ENCODE measurements at regions not wholly inside any gene's neighbourhood (a gene's known extent, or its start where the extent isn't known, plus 50 kb on each side); places are given as distances from the start of the nearest gene placed in this dataset.

DNA sequence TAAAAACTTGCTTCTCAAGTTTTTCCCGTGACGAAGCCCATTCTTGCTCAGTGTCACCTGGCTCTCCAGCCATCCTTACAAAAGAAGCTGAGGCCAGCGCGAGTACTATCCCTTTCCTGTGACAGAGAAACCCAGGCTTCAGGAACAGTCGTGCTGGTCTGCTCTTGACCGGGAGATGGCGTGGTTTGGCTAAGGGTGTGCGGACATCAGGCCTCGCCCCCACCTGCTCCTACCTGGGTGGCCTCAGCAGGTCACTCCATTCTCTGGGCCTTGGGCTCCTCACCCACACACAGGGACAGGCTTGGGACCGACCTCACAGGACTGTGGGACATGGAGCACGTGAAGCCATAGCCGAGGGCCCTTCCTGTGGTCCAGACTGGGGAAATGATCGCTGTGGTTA lies 75.2 kb upstream of the CIBAR2 start:
- Histone ChIP-seq H3K79me2 (replicated peaks; ENCODE audit: insufficient read depth, low read length) (no peaks in the 10 kb centered on the region), H3K27me3 (ENCODE audit: insufficient read depth, low read depth, low read length) (no peaks in the 10 kb centered on the region), H3K9ac (ENCODE audit: low read length) (no peak overlapping the region), H2AFZ (ENCODE audit: low read depth, low read length) (no peak overlapping the region), H3K27ac (ENCODE audit: low read length) (no peak overlapping the region), H3K36me3 (ENCODE audit: insufficient read depth, low read length) (no peaks in the 10 kb centered on the region), H3F3A (ENCODE audit: insufficient read depth, low read length, poor library complexity, severe bottlenecking) (no peaks in the 10 kb centered on the region), H3K9me2 (ENCODE audit: insufficient read depth, low read length) (no peaks in the 10 kb centered on the region), H3K4me3 (ENCODE audit: low read length) (no peak overlapping the region), H3K9me3 (ENCODE audit: low read length) (peaks cover 12% of the 10 kb centered on the region), H4K20me1 (ENCODE audit: insufficient read depth) (no peaks in the 10 kb centered on the region), H3K4me2 (ENCODE audit: low read length) (no peak overlapping the region)
- TF ChIP-seq EZH2 (IDR thresholded peaks at IDR 0.05; ENCODE audit: borderline replicate concordance, insufficient read depth, low read length, poor library complexity, severe bottlenecking) (no peak), TAF1 (IDR thresholded peaks at IDR 0.05; ENCODE audit: low read depth) (no peak), EP300 (conservative IDR thresholded peaks at IDR 0.05; ENCODE audit: poor library complexity, severe bottlenecking) (no peak), MXI1 (conservative IDR thresholded peaks at IDR 0.05; ENCODE audit: poor library complexity, severe bottlenecking) (no peak), SMC3 (conservative IDR thresholded peaks at IDR 0.05; ENCODE audit: poor library complexity) (no peak), CTCF (IDR thresholded peaks at IDR 0.05; ENCODE audit: poor library complexity, severe bottlenecking) (no peak), POLR2AphosphoS5 (IDR thresholded peaks at IDR 0.05) (no peak), RAD21 (conservative IDR thresholded peaks at IDR 0.05) (no peak)
- TF ChIP-seq, protein P1, sequence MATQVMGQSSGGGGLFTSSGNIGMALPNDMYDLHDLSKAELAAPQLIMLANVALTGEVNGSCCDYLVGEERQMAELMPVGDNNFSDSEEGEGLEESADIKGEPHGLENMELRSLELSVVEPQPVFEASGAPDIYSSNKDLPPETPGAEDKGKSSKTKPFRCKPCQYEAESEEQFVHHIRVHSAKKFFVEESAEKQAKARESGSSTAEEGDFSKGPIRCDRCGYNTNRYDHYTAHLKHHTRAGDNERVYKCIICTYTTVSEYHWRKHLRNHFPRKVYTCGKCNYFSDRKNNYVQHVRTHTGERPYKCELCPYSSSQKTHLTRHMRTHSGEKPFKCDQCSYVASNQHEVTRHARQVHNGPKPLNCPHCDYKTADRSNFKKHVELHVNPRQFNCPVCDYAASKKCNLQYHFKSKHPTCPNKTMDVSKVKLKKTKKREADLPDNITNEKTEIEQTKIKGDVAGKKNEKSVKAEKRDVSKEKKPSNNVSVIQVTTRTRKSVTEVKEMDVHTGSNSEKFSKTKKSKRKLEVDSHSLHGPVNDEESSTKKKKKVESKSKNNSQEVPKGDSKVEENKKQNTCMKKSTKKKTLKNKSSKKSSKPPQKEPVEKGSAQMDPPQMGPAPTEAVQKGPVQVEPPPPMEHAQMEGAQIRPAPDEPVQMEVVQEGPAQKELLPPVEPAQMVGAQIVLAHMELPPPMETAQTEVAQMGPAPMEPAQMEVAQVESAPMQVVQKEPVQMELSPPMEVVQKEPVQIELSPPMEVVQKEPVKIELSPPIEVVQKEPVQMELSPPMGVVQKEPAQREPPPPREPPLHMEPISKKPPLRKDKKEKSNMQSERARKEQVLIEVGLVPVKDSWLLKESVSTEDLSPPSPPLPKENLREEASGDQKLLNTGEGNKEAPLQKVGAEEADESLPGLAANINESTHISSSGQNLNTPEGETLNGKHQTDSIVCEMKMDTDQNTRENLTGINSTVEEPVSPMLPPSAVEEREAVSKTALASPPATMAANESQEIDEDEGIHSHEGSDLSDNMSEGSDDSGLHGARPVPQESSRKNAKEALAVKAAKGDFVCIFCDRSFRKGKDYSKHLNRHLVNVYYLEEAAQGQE (IDR thresholded peaks at IDR 0.05; ENCODE audit: borderline replicate concordance) = no peak

DNA sequence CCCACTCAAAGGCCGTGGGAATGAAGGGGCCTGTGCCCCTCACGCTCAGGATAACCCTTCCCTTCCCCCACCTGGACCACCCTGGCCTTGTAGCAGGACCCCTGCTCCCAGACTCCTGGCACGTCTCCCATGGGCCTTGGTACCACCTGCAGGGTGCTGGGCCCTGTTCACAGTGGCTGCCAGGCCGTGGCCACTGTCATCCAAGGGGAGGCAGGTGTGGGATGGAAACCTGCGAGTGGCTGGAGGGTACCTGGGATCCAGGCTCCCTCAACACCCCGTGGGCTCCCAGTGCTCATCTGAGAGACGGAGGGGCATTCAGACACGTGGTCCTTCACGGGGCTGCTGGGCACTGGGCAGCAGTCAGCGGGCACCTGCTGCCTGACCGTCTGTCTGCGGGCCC lies 75.6 kb upstream of the CIBAR2 start:
- Histone ChIP-seq H3K27ac (ENCODE audit: low read length) (no peak overlapping the region), H3K27me3 (ENCODE audit: insufficient read depth, low read depth, low read length) (no peaks in the 10 kb centered on the region), H3K79me2 (replicated peaks; ENCODE audit: insufficient read depth, low read length) (no peaks in the 10 kb centered on the region), H3K9ac (ENCODE audit: low read length) (no peak overlapping the region), H3K4me3 (ENCODE audit: low read length) (no peak overlapping the region), H3K9me2 (ENCODE audit: insufficient read depth, low read length) (no peaks in the 10 kb centered on the region), H3K9me3 (ENCODE audit: low read length) (peaks cover 12% of the 10 kb centered on the region), H3K36me3 (ENCODE audit: insufficient read depth, low read length) (no peaks in the 10 kb centered on the region), H3K4me2 (ENCODE audit: low read length) (no peak overlapping the region), H3F3A (ENCODE audit: insufficient read depth, low read length, poor library complexity, severe bottlenecking) (no peaks in the 10 kb centered on the region), H4K20me1 (ENCODE audit: insufficient read depth) (no peaks in the 10 kb centered on the region), H2AFZ (ENCODE audit: low read depth, low read length) (no peak overlapping the region)
- TF ChIP-seq, protein P1 (IDR thresholded peaks at IDR 0.05; ENCODE audit: borderline replicate concordance) = no peak
- TF ChIP-seq RAD21 (conservative IDR thresholded peaks at IDR 0.05) = no peak
- TF ChIP-seq SMC3 (conservative IDR thresholded peaks at IDR 0.05; ENCODE audit: poor library complexity) = no peak
- no peak for TF ChIP-seq CTCF (IDR thresholded peaks at IDR 0.05; ENCODE audit: poor library complexity, severe bottlenecking)
- no peak for TF ChIP-seq MXI1 (conservative IDR thresholded peaks at IDR 0.05; ENCODE audit: poor library complexity, severe bottlenecking)
